ENCODE measurements at regions not wholly inside any gene's neighbourhood (a gene's known extent, or its start where the extent isn't known, plus 50 kb on each side); places are given as distances from the start of the nearest gene placed in this dataset.

GRCh38 chr3:16759227-16759903 lies 125.4 kb upstream of the PLCL2 start:
- no peak for TF ChIP-seq REST (IDR thresholded peaks at IDR 0.05; ENCODE audit: borderline replicate concordance)
- TF ChIP-seq EZH2 (IDR thresholded peaks at IDR 0.05; ENCODE audit: borderline replicate concordance, insufficient read depth, low read length, poor library complexity, severe bottlenecking), result no peak
- no peak for TF ChIP-seq CTCF (IDR thresholded peaks at IDR 0.05; ENCODE audit: poor library complexity, severe bottlenecking)
- TF ChIP-seq RAD21 (conservative IDR thresholded peaks at IDR 0.05), result no peak
- TF ChIP-seq EP300 (conservative IDR thresholded peaks at IDR 0.05; ENCODE audit: poor library complexity, severe bottlenecking), result no peak
- TF ChIP-seq TAF1 (IDR thresholded peaks at IDR 0.05; ENCODE audit: low read depth), result no peak
- no peak for TF ChIP-seq POLR2AphosphoS5 (IDR thresholded peaks at IDR 0.05)
- no peak for TF ChIP-seq SMC3 (conservative IDR thresholded peaks at IDR 0.05; ENCODE audit: poor library complexity)
